HUES48 (cell line): ENCODE measurements at regions not wholly inside any gene's neighbourhood (a gene's known extent, or its start where the extent isn't known, plus 50 kb on each side); places are given as distances from the start of the nearest gene placed in this dataset.

ENCODE experiments used
- H3K27ac ChIP-seq: one replicate; pipeline ENCODE4 v1.7.0; 2013; ENCODE audit warnings: low read depth, low read length, inconsistent platforms
- H3K27me3 ChIP-seq: 2 replicates; pipeline ENCODE4 v1.6.1; 2013; ENCODE audit warnings: mild to moderate bottlenecking, low read length; ENCODE audit not compliant: control insufficient read depth, insufficient read depth
- H3K36me3 ChIP-seq: 2 replicates; pipeline ENCODE4 v1.6.1; 2013; ENCODE audit warnings: low read length; ENCODE audit not compliant: control insufficient read depth, insufficient read depth
- H3K4me1 ChIP-seq: 2 replicates; pipeline ENCODE4 v1.6.1; 2013; ENCODE audit warnings: mild to moderate bottlenecking, low read length; ENCODE audit not compliant: control insufficient read depth, insufficient read depth
- H3K4me3 ChIP-seq: 2 replicates; pipeline ENCODE4 v1.5.1; 2013; ENCODE audit warnings: mild to moderate bottlenecking, low read depth, low read length
- H3K9ac ChIP-seq: 2 replicates; pipeline ENCODE4 v1.6.1; 2013; ENCODE audit warnings: mild to moderate bottlenecking, low read depth, low read length, moderate library complexity
- H3K9me3 ChIP-seq: 2 replicates; pipeline ENCODE4 v1.6.1; 2013; ENCODE audit warnings: low read length; ENCODE audit not compliant: control insufficient read depth, insufficient read depth

DNA sequence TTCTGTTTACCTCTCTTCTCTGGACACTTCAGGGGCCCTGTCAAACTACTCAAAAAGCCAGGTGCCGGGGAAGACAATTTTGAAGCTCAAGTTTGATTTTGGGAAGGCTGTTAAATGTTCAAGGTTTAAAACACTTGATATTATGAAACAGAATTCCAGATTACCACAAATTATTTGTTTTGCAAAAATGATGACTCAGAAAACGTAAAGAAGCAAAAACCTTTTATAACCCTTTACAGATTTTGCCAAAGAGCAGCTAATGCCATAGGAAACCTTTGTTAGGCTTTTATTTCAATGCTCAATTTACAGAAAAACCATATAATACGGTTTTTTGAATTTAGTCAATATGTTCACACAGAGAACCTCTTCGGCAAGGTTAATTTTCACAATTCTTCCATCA, 593.4 kb upstream of the ZP4 start:
- Histone ChIP-seq H3K27me3 (no peaks in the 10 kb centered on the region), H3K9me3 (no peaks in the 10 kb centered on the region), H3K36me3 (no peaks in the 10 kb centered on the region), H3K4me1 (peaks cover 5% of the 10 kb centered on the region; the same call in 1 of the 2 replicates), H3K4me3 (no peak overlapping the region), H3K9ac (no peak overlapping the region), H3K27ac (no peak overlapping the region)

DNA sequence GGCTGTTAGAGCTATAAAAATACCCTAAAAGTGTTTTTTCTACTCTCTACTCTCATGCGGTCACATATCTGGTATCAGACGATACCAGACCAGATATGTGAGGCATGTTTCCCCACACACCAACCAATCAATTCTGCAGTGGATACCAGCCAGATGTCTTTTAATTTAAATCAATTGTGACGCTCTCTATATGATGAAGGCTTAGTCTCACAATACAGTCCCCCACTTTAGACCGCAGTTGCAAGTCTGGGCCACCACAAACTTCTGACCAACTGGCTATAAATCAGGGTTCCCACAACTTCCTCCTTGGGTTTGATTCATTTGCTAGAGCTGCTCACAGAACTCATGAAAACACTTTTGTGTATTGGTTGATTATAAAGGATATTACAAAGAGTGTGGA, 586.1 kb upstream of the ZP4 start:
- no peaks in the 10 kb centered on the region for H3K27me3 ChIP-seq
- no peak overlapping the region for H3K9ac ChIP-seq
- H3K27ac ChIP-seq = no peak overlapping the region
- no peaks in the 10 kb centered on the region for H3K4me1 ChIP-seq
- no peak overlapping the region for H3K4me3 ChIP-seq
- no peaks in the 10 kb centered on the region for H3K9me3 ChIP-seq
- H3K36me3 ChIP-seq = no peaks in the 10 kb centered on the region

DNA sequence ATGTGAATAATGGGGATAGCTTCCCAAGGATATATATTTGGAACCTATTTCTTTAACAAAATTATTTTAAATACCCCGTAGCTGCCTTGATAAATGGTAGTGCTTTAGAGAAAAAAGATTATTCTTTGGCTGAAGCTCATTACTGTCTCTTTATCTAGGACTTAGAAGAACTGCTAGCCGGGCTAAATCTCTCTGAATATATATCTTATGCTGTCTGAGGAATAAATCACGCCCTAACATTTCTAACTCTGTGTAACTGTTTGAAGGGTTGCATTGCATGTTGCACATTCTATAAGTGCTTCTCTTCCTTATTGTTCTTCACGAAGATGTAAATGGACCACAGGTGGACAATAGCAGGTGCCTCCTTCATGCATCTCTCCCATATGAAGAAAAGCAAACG, 585.0 kb upstream of the ZP4 start:
- no peak overlapping the region for H3K9ac ChIP-seq
- no peaks in the 10 kb centered on the region for H3K27me3 ChIP-seq
- no peaks in the 10 kb centered on the region for H3K36me3 ChIP-seq
- H3K4me3 ChIP-seq = no peak overlapping the region
- no peaks in the 10 kb centered on the region for H3K9me3 ChIP-seq
- H3K4me1 ChIP-seq = no peaks in the 10 kb centered on the region
- no peak overlapping the region for H3K27ac ChIP-seq

DNA sequence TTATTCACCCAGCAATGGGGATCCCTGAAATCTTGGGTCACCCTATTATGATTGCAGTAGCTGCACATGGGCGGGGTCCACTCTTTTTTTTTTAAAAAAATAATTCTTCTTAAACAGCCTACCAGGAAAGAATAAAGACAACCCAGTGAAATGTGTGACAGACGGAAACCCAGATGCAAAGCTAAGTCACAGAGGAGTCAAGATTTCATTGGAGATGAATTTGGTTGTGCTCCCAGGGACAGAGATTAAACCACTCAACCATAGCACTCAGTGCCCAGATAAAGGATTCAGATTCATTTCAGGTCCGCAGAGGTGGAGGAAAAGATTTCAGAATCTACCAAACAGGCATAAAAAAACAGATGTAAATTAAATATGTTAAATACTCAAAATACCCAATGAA, 583.5 kb upstream of the ZP4 start:
- H3K4me1 ChIP-seq = no peaks in the 10 kb centered on the region
- H3K36me3 ChIP-seq = no peaks in the 10 kb centered on the region
- H3K27me3 ChIP-seq = no peaks in the 10 kb centered on the region
- H3K27ac ChIP-seq = no peak overlapping the region
- H3K9me3 ChIP-seq = no peaks in the 10 kb centered on the region
- H3K9ac ChIP-seq = no peak overlapping the region
- no peak overlapping the region for H3K4me3 ChIP-seq

DNA sequence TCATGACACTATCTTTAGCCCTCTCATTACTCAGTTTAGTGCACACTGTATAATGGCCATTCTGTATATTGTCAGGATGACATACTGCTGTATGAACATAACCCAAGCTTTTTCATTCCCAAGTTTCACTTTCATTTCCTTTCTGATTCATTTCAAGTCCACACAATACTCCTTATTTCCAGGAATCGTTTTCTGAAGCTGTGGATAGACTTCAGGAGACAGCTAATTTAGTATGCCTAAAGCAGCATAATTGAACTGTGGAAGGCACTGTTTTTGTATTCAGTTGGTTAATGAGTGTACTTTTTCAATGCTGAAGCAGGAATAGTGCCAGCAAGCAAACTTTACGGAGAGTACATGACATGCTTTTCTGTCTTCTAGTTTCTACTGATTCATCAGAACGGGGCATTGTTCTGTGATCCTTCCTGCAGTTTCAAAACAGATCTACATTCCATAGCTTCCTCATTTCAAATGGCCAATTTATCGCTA, 578.5 kb upstream of the ZP4 start:
- no peaks in the 10 kb centered on the region for H3K9me3 ChIP-seq
- no peak overlapping the region for H3K4me3 ChIP-seq
- no peak overlapping the region for H3K9ac ChIP-seq
- H3K27ac ChIP-seq = no peak overlapping the region
- no peaks in the 10 kb centered on the region for H3K36me3 ChIP-seq
- no peaks in the 10 kb centered on the region for H3K27me3 ChIP-seq
- peaks cover 6% of the 10 kb centered on the region; the same call in 1 of the 2 replicates for H3K4me1 ChIP-seq

DNA sequence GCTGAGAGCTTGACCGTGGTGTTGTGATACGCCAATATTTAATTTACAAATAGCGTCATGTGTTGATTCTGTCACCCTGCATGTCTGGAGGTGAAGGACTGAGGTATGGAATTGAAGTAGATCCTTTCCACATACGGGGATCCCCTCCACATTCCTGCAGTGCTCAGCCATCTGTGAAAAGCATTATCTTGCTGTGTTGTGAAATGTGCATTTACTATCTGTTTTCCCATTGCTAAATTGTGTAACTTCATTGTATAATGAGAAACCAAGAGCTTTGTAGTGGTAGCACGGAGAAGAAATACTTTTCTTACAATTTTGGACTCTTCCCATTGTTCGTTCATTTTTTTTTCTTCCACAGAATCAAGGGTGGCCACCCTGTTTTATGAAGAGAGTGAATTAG, 577.3 kb upstream of the ZP4 start:
- Histone ChIP-seq H3K36me3 (no peaks in the 10 kb centered on the region), H3K4me3 (no peak overlapping the region), H3K27me3 (no peaks in the 10 kb centered on the region), H3K27ac (no peak overlapping the region), H3K4me1 (peaks cover 6% of the 10 kb centered on the region; the same call in 1 of the 2 replicates), H3K9me3 (no peaks in the 10 kb centered on the region), H3K9ac (no peak overlapping the region)

DNA sequence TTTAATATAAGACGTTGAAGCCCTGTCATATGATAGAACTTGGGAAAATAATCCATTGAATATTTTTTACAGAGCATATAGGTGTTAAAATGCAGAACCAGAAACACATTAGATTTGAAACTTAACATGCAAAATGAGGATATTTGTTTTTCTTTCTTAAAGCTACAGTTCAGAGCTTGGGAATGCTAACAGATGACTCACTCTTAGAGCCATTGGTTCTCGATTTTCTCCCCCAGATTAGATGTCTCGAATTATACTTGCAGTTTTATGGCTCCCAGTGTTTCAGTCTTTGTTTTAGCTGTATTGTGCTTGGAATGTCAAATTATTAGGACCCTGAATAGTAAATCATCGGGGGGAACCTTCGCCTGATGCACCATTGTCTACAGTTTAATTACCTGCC, 575.7 kb upstream of the ZP4 start:
- Histone ChIP-seq H3K36me3 (no peaks in the 10 kb centered on the region), H3K9ac (no peak overlapping the region), H3K27me3 (no peaks in the 10 kb centered on the region), H3K27ac (no peak overlapping the region), H3K4me3 (no peak overlapping the region), H3K4me1 (peaks cover 6% of the 10 kb centered on the region; the same call in 1 of the 2 replicates), H3K9me3 (no peaks in the 10 kb centered on the region)

DNA sequence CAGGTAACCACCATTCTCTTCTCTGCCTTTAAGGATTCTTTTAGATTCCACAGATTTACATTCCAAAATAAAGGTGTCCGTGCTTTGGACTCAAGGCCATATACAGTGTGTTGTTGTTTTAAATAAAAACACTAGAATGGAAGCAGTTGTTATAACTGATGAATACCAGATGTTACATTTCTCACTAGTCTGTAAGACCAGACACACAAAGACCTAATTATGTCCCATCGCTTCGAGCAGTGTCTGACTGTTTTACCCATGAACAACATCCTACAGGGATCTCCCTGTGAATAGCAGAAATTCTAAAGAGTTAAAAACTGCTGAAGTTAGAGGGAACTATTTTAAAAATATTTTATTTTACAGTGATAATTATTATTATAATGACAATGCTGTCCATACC, 574.7 kb upstream of the ZP4 start:
- H3K27me3 ChIP-seq = no peaks in the 10 kb centered on the region
- no peaks in the 10 kb centered on the region for H3K36me3 ChIP-seq
- H3K9me3 ChIP-seq = no peaks in the 10 kb centered on the region
- peaks cover 6% of the 10 kb centered on the region; the same call in 1 of the 2 replicates for H3K4me1 ChIP-seq
- no peak overlapping the region for H3K9ac ChIP-seq
- no peak overlapping the region for H3K4me3 ChIP-seq
- H3K27ac ChIP-seq = no peak overlapping the region

DNA sequence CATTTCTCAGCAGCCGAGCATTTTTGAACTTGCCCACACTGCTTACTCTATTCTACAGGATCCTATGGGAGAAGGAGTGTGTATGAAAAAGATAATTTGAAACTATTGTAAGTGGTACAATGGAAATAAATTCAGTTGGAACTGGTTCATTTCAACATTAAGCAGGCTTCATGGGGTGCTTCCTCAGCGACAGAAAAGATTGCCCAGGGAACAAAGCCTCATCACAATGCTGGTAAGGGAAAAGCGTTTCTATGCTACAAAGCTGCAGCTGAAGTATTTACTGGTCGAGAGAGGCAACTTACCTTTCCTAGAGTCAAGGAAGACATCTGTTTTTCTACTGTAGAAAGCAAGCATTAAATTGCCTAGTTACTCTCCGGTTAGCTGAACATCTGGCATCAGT, 568.2 kb upstream of the ZP4 start:
- Histone ChIP-seq H3K4me1 (peaks cover 7% of the 10 kb centered on the region), H3K9me3 (no peaks in the 10 kb centered on the region), H3K27me3 (no peaks in the 10 kb centered on the region), H3K36me3 (no peaks in the 10 kb centered on the region), H3K4me3 (no peak overlapping the region), H3K9ac (no peak overlapping the region), H3K27ac (peak overlapping the region; percentile 39)

DNA sequence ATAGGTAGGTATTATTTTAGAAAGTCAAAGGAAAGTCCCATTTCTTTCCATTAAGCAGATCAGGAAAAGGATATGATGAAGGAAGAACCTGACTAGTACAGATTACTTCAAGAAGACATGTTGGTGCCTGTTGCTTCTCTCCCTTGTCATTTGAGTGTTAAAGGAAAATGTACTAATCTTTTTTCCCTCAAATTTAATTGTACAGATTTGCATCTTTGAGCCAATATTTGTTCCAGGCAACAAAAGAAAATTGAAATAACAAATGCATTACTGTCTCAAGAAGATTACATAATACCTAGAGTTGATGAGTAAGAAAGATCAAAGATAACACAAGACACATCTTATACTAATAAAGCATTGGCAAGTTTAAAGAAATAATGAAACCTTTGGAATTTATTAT, 566.9 kb upstream of the ZP4 start:
- Histone ChIP-seq H3K9me3 (no peaks in the 10 kb centered on the region), H3K27me3 (no peaks in the 10 kb centered on the region), H3K27ac (no peak overlapping the region), H3K4me1 (peaks cover 7% of the 10 kb centered on the region), H3K4me3 (no peak overlapping the region), H3K9ac (no peak overlapping the region), H3K36me3 (no peaks in the 10 kb centered on the region)

DNA sequence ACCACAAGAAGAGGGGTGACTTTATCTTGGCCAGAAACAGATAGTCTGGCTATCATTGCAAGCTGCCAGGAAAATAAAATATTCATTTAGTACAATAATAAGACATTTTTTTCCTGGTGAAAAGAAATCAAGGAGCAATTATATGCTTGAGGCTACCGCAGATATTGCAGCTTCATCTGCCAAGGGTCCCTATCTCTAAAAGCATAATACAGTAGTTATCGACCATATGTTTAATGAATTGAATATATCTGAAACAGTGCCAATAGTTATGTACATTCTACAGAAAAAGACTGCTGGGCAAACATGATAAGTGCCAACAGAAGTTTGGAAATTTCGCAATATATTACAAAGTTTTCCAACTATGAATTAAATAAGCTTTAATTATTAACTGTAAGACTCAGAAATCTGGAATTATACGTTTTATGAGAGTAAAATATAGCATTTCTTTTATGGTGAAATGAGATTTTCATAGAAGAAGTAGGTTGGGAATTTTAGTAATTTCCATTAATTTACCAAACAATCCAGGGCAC, 561.1 kb upstream of the ZP4 start:
- H3K27ac ChIP-seq = no peak overlapping the region
- no peaks in the 10 kb centered on the region for H3K9me3 ChIP-seq
- H3K27me3 ChIP-seq = no peaks in the 10 kb centered on the region
- no peaks in the 10 kb centered on the region for H3K36me3 ChIP-seq
- no peaks in the 10 kb centered on the region for H3K4me1 ChIP-seq
- H3K4me3 ChIP-seq = no peak overlapping the region
- H3K9ac ChIP-seq = no peak overlapping the region

DNA sequence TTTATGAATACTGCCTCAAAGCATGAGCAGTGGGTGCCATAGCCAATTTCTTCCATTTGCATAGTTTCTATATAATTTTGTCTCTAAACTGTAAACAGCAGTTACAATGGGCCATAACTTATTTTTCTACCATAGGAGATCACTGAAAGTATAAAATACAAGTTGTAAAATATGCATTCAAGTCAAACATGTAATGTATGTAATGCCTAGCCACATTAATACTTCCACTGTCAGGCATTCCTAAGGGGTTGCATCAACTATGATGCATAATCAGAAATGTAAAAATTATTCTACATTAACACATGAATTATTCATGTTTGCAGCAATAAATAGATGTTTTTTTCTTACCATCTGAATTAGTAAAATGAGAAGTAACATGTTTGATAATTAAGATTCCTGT, 560.3 kb upstream of the ZP4 start:
- Histone ChIP-seq H3K27ac (no peak overlapping the region), H3K36me3 (no peaks in the 10 kb centered on the region), H3K9me3 (no peaks in the 10 kb centered on the region), H3K4me3 (no peak overlapping the region), H3K27me3 (no peaks in the 10 kb centered on the region), H3K9ac (no peak overlapping the region), H3K4me1 (no peaks in the 10 kb centered on the region)
